Astrocyte of the spinal cord (primary cell): ENCODE measurements at regions not wholly inside any gene's neighbourhood (a gene's known extent, or its start where the extent isn't known, plus 50 kb on each side); places are given as distances from the start of the nearest gene placed in this dataset.

Experiments used
- DNase-seq: peaks from one replicate; pipeline ENCODE4 v3.0.0; 2011; ENCODE audit warnings: low read depth, low spot score
- H3K4me3 ChIP-seq: 2 replicates; pipeline ENCODE4 v1.5.1; 2011; ENCODE audit warnings: low read depth, mild to moderate bottlenecking, low read length, moderate library complexity
- CTCF ChIP-seq: IDR thresholded peaks from 2 replicates; pipeline ENCODE4 v1.5.1; 2012; ENCODE audit warnings: low read depth, mild to moderate bottlenecking, low read length, inconsistent platforms
- in situ Hi-C: cut with HindIII; loops from 2 replicates; pipeline ENCODE4 v1.10.0; 2017; ENCODE audit warnings: low sequenced_read_pairs

- in situ Hi-C loops = no loop called here
- no peak for TF ChIP-seq CTCF
- DNase-seq = no peak
- H3K4me3 ChIP-seq = no peak overlapping the region
Measured at GRCh38 chr10:36265741-36266140, 623.6 kb upstream of the FZD8 start.

- no peak overlapping the region for H3K4me3 ChIP-seq
- no peak for TF ChIP-seq CTCF
- in situ Hi-C loops = no loop called here
- no peak for DNase-seq
Measured at GRCh38 chr10:36263871-36264270, 621.8 kb upstream of the FZD8 start.

- DNase-seq = no peak
- H3K4me3 ChIP-seq = no peak overlapping the region
- no peak for TF ChIP-seq CTCF
- in situ Hi-C loops = no loop called here
Measured at GRCh38 chr10:36256948-36257356, 614.9 kb upstream of the FZD8 start.

- in situ Hi-C loops = no loop called here
- DNase-seq = no peak
Measured at GRCh38 chr10:36256166-36256565, 614.1 kb upstream of the FZD8 start.

GRCh38 chr10:36254199-36254598 lies 612.1 kb upstream of the FZD8 start:
- no peak overlapping the region for H3K4me3 ChIP-seq
- no peak for DNase-seq
- no peak for TF ChIP-seq CTCF
- in situ Hi-C loops = no loop called here

More at GRCh38 chr10:36256166-36256565, 614.1 kb upstream of the FZD8 start:
- H3K4me3 ChIP-seq = no peak overlapping the region
- no peak for TF ChIP-seq CTCF

GRCh38 chr10:36253731-36254130 lies 611.6 kb upstream of the FZD8 start:
- TF ChIP-seq CTCF = no peak
- H3K4me3 ChIP-seq = no peak overlapping the region
- in situ Hi-C loops = no loop called here
- DNase-seq = no peak

GRCh38 chr10:36251068-36251467 lies 609.0 kb upstream of the FZD8 start:
- no peak for TF ChIP-seq CTCF
- in situ Hi-C loops = no loop called here
- H3K4me3 ChIP-seq = no peak overlapping the region
- no peak for DNase-seq
